ENCODE measurements at regions not wholly inside any gene's neighbourhood (a gene's known extent, or its start where the extent isn't known, plus 50 kb on each side); places are given as distances from the start of the nearest gene placed in this dataset.

- TF ChIP-seq, protein P1, sequence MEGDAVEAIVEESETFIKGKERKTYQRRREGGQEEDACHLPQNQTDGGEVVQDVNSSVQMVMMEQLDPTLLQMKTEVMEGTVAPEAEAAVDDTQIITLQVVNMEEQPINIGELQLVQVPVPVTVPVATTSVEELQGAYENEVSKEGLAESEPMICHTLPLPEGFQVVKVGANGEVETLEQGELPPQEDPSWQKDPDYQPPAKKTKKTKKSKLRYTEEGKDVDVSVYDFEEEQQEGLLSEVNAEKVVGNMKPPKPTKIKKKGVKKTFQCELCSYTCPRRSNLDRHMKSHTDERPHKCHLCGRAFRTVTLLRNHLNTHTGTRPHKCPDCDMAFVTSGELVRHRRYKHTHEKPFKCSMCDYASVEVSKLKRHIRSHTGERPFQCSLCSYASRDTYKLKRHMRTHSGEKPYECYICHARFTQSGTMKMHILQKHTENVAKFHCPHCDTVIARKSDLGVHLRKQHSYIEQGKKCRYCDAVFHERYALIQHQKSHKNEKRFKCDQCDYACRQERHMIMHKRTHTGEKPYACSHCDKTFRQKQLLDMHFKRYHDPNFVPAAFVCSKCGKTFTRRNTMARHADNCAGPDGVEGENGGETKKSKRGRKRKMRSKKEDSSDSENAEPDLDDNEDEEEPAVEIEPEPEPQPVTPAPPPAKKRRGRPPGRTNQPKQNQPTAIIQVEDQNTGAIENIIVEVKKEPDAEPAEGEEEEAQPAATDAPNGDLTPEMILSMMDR (conservative IDR thresholded peaks at IDR 0.05): no peak
- no peaks in the 10 kb centered on the region for H3K27me3 Mint-ChIP-seq (ENCODE audit: insufficient read depth)
Measured at GRCh38 chr3:20316238-20316637, 130.2 kb upstream of the SGO1 start.

DNA sequence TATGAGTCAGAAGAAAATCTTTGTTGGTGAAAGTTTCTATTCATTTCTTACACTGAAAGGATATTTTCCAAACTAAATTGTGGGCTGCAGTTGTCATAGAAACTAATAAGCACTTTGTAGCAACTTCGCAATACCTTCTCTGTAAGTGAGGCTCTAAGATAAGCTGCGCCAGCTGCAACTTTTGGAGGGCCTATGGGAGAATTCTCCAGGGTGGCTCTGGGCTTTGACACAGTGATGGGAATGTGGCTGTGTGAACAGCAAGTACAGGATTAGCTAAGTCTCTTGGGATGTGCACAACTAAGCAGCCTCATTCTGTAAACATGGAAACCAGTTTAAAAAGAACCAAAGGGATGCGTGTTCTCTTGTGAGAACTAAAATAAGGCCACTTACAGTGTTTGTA, 124.6 kb upstream of the SGO1 start:
- 93 to 95% methylated on average over 2 to 3 of the region's 3 CpGs for WGBS, 2 experiments (ENCODE audit: insufficient coverage in 1 of 2, insufficient read length in 1 of 2)
- H3K36me3 Mint-ChIP-seq (ENCODE audit: low read depth): peaks cover 4% of the 10 kb centered on the region
- no peak overlapping the region for H3K27ac Mint-ChIP-seq
- no peak overlapping the region for H3K4me3 Mint-ChIP-seq
- Histone ChIP-seq H3K9me3 (ENCODE audit: control insufficient read depth, low read length) (peaks cover 8% of the 10 kb centered on the region), H3K4me1 (ENCODE audit: control insufficient read depth, insufficient read depth, low read length) (no peaks in the 10 kb centered on the region), H3K9ac (ENCODE audit: extremely low read depth, low read length, poor library complexity, severe bottlenecking) (no peak overlapping the region), H3K4me3 (ENCODE audit: low read length) (no peak overlapping the region), H3K27me3 (ENCODE audit: control insufficient read depth, insufficient read depth, low read length, poor library complexity, severe bottlenecking) (no peaks in the 10 kb centered on the region), H3K36me3 (ENCODE audit: control insufficient read depth, insufficient read depth, low read length) (no peaks in the 10 kb centered on the region), H3K27ac (ENCODE audit: low read depth, low read length) (no peak overlapping the region)
- no peak for DNase-seq
- H3K27me3 Mint-ChIP-seq (ENCODE audit: insufficient read depth): no peaks in the 10 kb centered on the region
- H3K9me3 Mint-ChIP-seq: peaks cover 25% of the 10 kb centered on the region
- H3K4me1 Mint-ChIP-seq: no peaks in the 10 kb centered on the region
- TF ChIP-seq, protein P1 (conservative IDR thresholded peaks at IDR 0.05): no peak

More at GRCh38 chr3:20316238-20316637, 130.2 kb upstream of the SGO1 start:
- H3K4me1 ChIP-seq (ENCODE audit: control insufficient read depth, insufficient read depth, low read length): no peaks in the 10 kb centered on the region
- H3K27me3 ChIP-seq (ENCODE audit: control insufficient read depth, insufficient read depth, low read length, poor library complexity, severe bottlenecking): no peaks in the 10 kb centered on the region
- H3K36me3 Mint-ChIP-seq (ENCODE audit: low read depth): peaks cover 4% of the 10 kb centered on the region
- H3K36me3 ChIP-seq (ENCODE audit: control insufficient read depth, insufficient read depth, low read length): no peaks in the 10 kb centered on the region
- H3K9me3 ChIP-seq (ENCODE audit: control insufficient read depth, low read length): no peaks in the 10 kb centered on the region
- H3K9ac ChIP-seq (ENCODE audit: extremely low read depth, low read length, poor library complexity, severe bottlenecking): no peak overlapping the region
- no peak overlapping the region for H3K27ac Mint-ChIP-seq
- 0% methylated on average over 1 of the region's 1 CpG for WGBS, 2 experiments (ENCODE audit: insufficient coverage in 1 of 2, insufficient read length in 1 of 2)
- peaks cover 4% of the 10 kb centered on the region for H3K9me3 Mint-ChIP-seq
- H3K4me3 Mint-ChIP-seq: no peak overlapping the region
- H3K27ac ChIP-seq (ENCODE audit: low read depth, low read length): no peak overlapping the region
- H3K4me1 Mint-ChIP-seq: peaks cover 5% of the 10 kb centered on the region
- no peak for DNase-seq
- H3K4me3 ChIP-seq (ENCODE audit: low read length): no peak overlapping the region

GRCh38 chr3:20307383-20307782, 121.4 kb upstream of the SGO1 start:
- Mint-ChIP-seq H3K36me3 (ENCODE audit: low read depth) (peaks cover 3% of the 10 kb centered on the region), H3K4me3 (no peak overlapping the region), H3K4me1 (no peaks in the 10 kb centered on the region), H3K27ac (no peak overlapping the region), H3K27me3 (ENCODE audit: insufficient read depth) (no peaks in the 10 kb centered on the region), H3K9me3 (peaks cover 35% of the 10 kb centered on the region)
- Histone ChIP-seq H3K9me3 (ENCODE audit: control insufficient read depth, low read length) (peaks cover 19% of the 10 kb centered on the region), H3K27ac (ENCODE audit: low read depth, low read length) (no peak overlapping the region), H3K4me1 (ENCODE audit: control insufficient read depth, insufficient read depth, low read length) (no peaks in the 10 kb centered on the region), H3K36me3 (ENCODE audit: control insufficient read depth, insufficient read depth, low read length) (no peaks in the 10 kb centered on the region), H3K4me3 (ENCODE audit: low read length) (no peak overlapping the region), H3K9ac (ENCODE audit: extremely low read depth, low read length, poor library complexity, severe bottlenecking) (no peak overlapping the region), H3K27me3 (ENCODE audit: control insufficient read depth, insufficient read depth, low read length, poor library complexity, severe bottlenecking) (no peaks in the 10 kb centered on the region)
- TF ChIP-seq, protein P1 (conservative IDR thresholded peaks at IDR 0.05): no peak
- DNase-seq: no peak

All from endodermal cell (in vitro differentiated cells).